H1 (cell line): ENCODE measurements at regions not wholly inside any gene's neighbourhood (a gene's known extent, or its start where the extent isn't known, plus 50 kb on each side); places are given as distances from the start of the nearest gene placed in this dataset.

Experiments used
- BRCA1 ChIP-seq: IDR thresholded peaks from 2 replicates; pipeline ENCODE4 v1.6.1; 2012; ENCODE audit warnings: low read depth, low read length, improper control_type of control experiment
- CEBPB ChIP-seq: IDR thresholded peaks from 2 replicates; pipeline ENCODE4 v1.6.1; 2012; ENCODE audit warnings: low read depth, low read length
- CHD1 ChIP-seq: IDR thresholded peaks from 2 replicates; pipeline ENCODE4 v1.6.1; 2012; ENCODE audit warnings: low read depth, low read length, improper control_type of control experiment
- CHD2 ChIP-seq: IDR thresholded peaks from 2 replicates; pipeline ENCODE4 v1.6.1; 2012; ENCODE audit warnings: low read length, improper control_type of control experiment
- EGR1 ChIP-seq: IDR thresholded peaks from 2 replicates; pipeline ENCODE4 v1.6.1; 2011; ENCODE audit warnings: low read depth, low read length, borderline replicate concordance
- FOSL1 ChIP-seq: IDR thresholded peaks from 2 replicates; pipeline ENCODE4 v1.6.1; 2011; ENCODE audit warnings: mild to moderate bottlenecking, low read depth, low read length, moderate library complexity; ENCODE audit not compliant: insufficient read depth
- POLR2A ChIP-seq, 2 experiments: IDR thresholded peaks; 1 replicate in 1 of 2; 2 replicates in 1 of 2; pipeline ENCODE4 v1.6.1; 2011; ENCODE audit warnings: low read depth in 2 of 2, low read length in 2 of 2, mild to moderate bottlenecking in 2 of 2; ENCODE audit errors: control extremely low read depth in 1 of 2
- SP4 ChIP-seq: IDR thresholded peaks from 2 replicates; pipeline ENCODE4 v1.6.1; 2012; ENCODE audit warnings: low read length, inconsistent platforms
- SUZ12 ChIP-seq: fragments of 200-600 bp; sonication (generic); IDR thresholded peaks from 2 replicates; pipeline ENCODE4 v1.6.1; 2012; ENCODE audit warnings: mild to moderate bottlenecking, inconsistent platforms, low read length, moderate library complexity, mixed read lengths
- TAF1 ChIP-seq: IDR thresholded peaks from 2 replicates; pipeline ENCODE4 v1.6.1; 2011; ENCODE audit warnings: mild to moderate bottlenecking, low read depth, low read length
- TF ChIP-seq, protein P1 (sequence below): IDR thresholded peaks from 2 replicates; pipeline ENCODE4 v1.6.1; 2012; ENCODE audit warnings: inconsistent platforms
- TF ChIP-seq, protein P2 (sequence below), 3 experiments: IDR thresholded peaks; 1 replicate in 2 of 3; 2 replicates in 1 of 3; pipeline versions ENCODE4 v1.5.1 to v1.6.1; 2011; ENCODE audit warnings: low read length in 3 of 3, mild to moderate bottlenecking in 3 of 3, inconsistent platforms in 2 of 3, low read depth in 1 of 3, moderate library complexity in 1 of 3; ENCODE audit not compliant: insufficient read depth in 1 of 3; ENCODE audit errors: control extremely low read depth in 1 of 3

DNA sequence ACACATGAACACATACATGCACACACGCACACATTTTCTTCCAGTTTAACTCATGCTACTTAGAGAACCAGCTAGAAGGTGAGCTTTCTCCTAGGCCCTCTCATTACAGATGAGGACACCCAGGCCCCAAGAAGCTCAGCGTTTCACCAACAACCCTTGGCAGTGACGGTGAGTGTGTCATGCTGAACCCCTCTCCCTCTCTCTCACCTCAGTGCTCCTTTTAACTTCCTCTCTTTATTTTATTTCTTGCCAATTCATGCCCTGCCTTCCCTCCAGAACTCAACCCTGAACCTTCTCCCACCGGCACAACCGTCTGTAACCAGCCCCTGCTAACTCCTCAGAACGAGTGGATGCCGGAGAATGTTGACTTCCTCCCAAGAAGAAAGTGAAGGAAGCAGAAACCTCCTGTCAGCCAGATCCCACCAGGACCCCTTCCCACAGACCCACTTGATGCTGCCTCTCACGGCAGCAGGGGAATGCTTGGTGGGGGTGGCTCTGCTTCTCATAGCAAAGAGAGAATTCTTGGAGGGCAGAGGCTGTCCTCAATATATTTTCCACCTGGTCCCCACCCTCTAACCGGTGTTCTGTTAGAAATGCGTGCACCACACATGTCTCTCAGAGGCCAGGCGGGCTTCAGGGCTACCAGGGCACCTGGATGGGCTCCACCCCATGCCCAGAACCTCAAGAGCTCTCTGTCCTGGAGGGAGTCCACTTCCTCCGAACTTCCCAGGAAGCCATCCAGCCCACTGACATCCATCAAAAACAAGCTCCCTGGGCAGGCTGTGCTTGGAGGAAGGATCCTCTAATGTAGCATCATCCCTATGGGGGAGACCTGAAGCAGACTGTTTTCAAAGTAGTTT lies 134.0 kb downstream of the TOMM20 start:
- TF ChIP-seq SP4 = no peak
- no peak for TF ChIP-seq TAF1
- TF ChIP-seq, protein P1, sequence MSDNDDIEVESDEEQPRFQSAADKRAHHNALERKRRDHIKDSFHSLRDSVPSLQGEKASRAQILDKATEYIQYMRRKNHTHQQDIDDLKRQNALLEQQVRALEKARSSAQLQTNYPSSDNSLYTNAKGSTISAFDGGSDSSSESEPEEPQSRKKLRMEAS = no peak
- TF ChIP-seq CHD2 = no peak
- no peak for TF ChIP-seq POLR2A (IDR thresholded peaks at IDR 0.05; ENCODE audit: control extremely low read depth in 1 of 2, low read depth in 2 of 2, low read length in 2 of 2)
- no peak for TF ChIP-seq BRCA1
- no peak for TF ChIP-seq FOSL1
- TF ChIP-seq CHD1 = no peak
- TF ChIP-seq SUZ12 = no peak
- TF ChIP-seq EGR1 = no peak
- TF ChIP-seq, protein P2, sequence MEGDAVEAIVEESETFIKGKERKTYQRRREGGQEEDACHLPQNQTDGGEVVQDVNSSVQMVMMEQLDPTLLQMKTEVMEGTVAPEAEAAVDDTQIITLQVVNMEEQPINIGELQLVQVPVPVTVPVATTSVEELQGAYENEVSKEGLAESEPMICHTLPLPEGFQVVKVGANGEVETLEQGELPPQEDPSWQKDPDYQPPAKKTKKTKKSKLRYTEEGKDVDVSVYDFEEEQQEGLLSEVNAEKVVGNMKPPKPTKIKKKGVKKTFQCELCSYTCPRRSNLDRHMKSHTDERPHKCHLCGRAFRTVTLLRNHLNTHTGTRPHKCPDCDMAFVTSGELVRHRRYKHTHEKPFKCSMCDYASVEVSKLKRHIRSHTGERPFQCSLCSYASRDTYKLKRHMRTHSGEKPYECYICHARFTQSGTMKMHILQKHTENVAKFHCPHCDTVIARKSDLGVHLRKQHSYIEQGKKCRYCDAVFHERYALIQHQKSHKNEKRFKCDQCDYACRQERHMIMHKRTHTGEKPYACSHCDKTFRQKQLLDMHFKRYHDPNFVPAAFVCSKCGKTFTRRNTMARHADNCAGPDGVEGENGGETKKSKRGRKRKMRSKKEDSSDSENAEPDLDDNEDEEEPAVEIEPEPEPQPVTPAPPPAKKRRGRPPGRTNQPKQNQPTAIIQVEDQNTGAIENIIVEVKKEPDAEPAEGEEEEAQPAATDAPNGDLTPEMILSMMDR (IDR thresholded peaks at IDR 0.05; ENCODE audit: control extremely low read depth in 1 of 3, insufficient read depth in 1 of 3, low read depth in 1 of 3, low read length in 3 of 3) = no peak
- TF ChIP-seq CEBPB = no peak
